Thymus (tissue), 11 donors: ENCODE measurements at regions not wholly inside any gene's neighbourhood (a gene's known extent, or its start where the extent isn't known, plus 50 kb on each side); places are given as distances from the start of the nearest gene placed in this dataset.

Source experiments
- DNase-seq, 9 donors: peaks; one replicate each; pipeline ENCODE4 v3.0.0-alpha.2; 2013; ENCODE audit warnings: low spot score in 9 of 9, low read depth in 6 of 9, missing footprints in 1 of 9
- H3K27ac ChIP-seq, 2 donors: one replicate each; pipeline ENCODE4 v1.5.1; 2013; ENCODE audit warnings: control low read depth in 1 of 2, low read depth in 1 of 2, low read length in 1 of 2, mild to moderate bottlenecking in 1 of 2, moderate library complexity in 1 of 2
- H3K27me3 ChIP-seq, 2 donors: one replicate each; pipeline ENCODE4 v1.5.1; 2013; ENCODE audit warnings: low read length in 1 of 2; ENCODE audit not compliant: control insufficient read depth in 2 of 2, insufficient read depth in 1 of 2
- H3K36me3 ChIP-seq, 2 donors: one replicate each; pipeline ENCODE4 v1.5.1; 2013; ENCODE audit warnings: low read length in 1 of 2, mild to moderate bottlenecking in 1 of 2, moderate library complexity in 1 of 2; ENCODE audit not compliant: control insufficient read depth in 2 of 2, insufficient read depth in 2 of 2
- H3K4me1 ChIP-seq, 2 donors: one replicate each; pipeline ENCODE4 v1.5.1; 2013; ENCODE audit warnings: low read length in 2 of 2; ENCODE audit not compliant: control insufficient read depth in 2 of 2, insufficient read depth in 2 of 2
- H3K4me3 ChIP-seq, 2 donors: one replicate each; pipeline ENCODE4 v1.5.1; 2013; ENCODE audit warnings: low read length in 2 of 2, control low read depth in 1 of 2, mild to moderate bottlenecking in 1 of 2
- H3K9me3 ChIP-seq, 2 donors: one replicate each; pipeline ENCODE4 v1.5.1; 2013; ENCODE audit warnings: low read length in 1 of 2, mild to moderate bottlenecking in 1 of 2; ENCODE audit not compliant: control insufficient read depth in 2 of 2, insufficient read depth in 1 of 2
- WGBS: extraction: QIAGEN DNeasy Blood & Tissue Kit; methylation state at CpG from one replicate; pipeline ENCODE4 v1.1.7; 2013; 5-methylcytosine and 5-hydroxymethylcytosine counted together
- donor health status: healthy.

DNA sequence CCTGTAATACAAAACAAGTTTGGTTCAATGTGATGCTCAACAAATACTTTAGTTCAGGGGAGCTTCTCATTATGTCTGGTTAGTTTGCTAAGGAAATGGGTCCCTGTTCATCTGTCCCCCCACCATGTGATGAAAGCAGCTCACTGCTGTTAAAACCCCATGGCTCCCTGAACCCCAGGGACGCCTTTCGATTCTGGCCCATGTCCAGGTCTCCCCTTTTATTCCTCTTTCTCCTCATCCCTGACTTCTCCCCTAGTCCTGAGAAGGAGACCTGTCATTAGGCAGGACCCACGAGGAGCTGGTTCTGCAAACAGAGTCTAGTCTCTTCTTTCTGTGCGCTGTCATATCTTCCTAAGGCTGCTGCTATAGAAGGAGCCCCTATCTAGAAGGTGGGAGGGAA, 213.3 kb upstream of the OSR1 start:
- 87% methylated on average over 4 of the region's 4 CpGs for WGBS
- Histone ChIP-seq H3K4me3 (no peak overlapping the region), H3K4me1 (no peaks in the 10 kb centered on the region)

DNA sequence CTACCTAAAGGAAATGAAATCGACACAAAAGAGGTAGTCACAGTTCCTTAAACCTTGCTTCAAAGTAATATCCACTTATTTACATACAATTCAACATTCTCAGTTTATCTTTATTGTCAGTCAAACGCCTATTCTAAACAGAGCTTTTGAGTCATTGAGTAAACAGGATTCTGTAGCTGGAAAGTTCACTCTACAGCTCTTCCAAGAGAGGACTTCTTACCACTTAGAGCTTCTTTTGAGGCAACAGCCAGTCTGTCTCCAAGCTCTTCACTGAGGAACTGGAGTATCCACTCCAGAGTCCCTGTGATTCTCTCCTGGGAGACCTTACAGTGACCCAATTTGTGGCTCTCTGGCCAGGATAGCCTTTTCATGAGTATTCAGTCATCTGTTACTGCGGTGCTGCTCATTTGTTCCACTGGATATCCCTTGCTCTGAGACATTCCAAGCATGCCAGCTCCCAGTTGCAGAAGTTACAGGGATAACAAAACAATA, 210.9 kb upstream of the OSR1 start:
- no peaks in the 10 kb centered on the region for H3K27me3 ChIP-seq
- DNase-seq, result no peak
- no peak overlapping the region for H3K27ac ChIP-seq
- H3K4me1 ChIP-seq, result no peaks in the 10 kb centered on the region
- H3K4me3 ChIP-seq, result no peak overlapping the region
- no peaks in the 10 kb centered on the region for H3K9me3 ChIP-seq
- 57% methylated on average over 3 of the region's 3 CpGs for WGBS
- no peaks in the 10 kb centered on the region for H3K36me3 ChIP-seq

More for the DNA sequence above, 213.3 kb upstream of the OSR1 start:
- H3K27ac ChIP-seq, result no peak overlapping the region
- no peaks in the 10 kb centered on the region for H3K27me3 ChIP-seq
- DNase-seq, result no peak
- H3K9me3 ChIP-seq, result no peaks in the 10 kb centered on the region
- no peaks in the 10 kb centered on the region for H3K36me3 ChIP-seq

DNA sequence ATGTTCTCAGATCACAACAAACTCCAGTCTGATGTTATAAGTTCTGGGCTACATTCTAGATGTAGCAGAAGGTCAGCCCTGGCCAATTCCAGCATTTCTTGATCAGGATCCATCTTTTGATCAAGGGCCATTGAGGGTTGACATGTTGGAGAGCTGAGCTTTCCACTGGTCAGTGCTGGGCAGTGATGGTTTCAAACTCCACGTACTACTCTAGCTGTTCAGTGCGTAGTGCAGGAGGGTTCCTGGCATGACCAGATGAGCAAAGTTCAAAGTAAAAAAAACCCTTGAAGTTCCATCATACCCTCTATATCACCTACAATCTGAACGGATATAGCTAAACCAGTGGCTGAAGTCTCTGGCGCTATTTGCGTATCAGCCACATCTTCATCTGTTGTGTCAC, 210.4 kb upstream of the OSR1 start:
- no peaks in the 10 kb centered on the region for H3K4me1 ChIP-seq
- WGBS, result 97% methylated on average over 5 of the region's 5 CpGs
- no peaks in the 10 kb centered on the region for H3K27me3 ChIP-seq
- H3K27ac ChIP-seq, result no peak overlapping the region
- no peaks in the 10 kb centered on the region for H3K9me3 ChIP-seq
- no peaks in the 10 kb centered on the region for H3K36me3 ChIP-seq
- DNase-seq, result no peak
- H3K4me3 ChIP-seq, result no peak overlapping the region

DNA sequence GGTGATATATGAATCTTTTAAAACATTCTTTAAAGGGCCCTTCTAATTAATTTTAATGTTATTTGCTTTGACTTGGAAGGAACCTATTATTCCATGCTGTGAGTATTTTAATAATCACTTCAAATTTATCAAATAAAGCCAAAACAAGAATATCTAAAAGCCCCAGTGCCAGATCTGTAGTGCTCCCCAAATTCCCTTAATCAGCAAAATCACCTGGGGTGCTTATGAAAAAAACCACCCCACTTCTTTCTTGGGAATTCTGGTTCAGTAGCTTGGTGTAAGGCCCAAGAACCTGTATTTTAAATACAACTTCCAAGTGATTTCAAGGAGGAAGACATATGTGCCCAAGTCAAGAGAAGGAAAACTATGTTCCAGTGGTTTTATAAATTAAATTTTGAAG, 202.4 kb upstream of the OSR1 start:
- H3K4me1 ChIP-seq, result no peaks in the 10 kb centered on the region
- H3K36me3 ChIP-seq, result no peaks in the 10 kb centered on the region
- H3K4me3 ChIP-seq, result no peak overlapping the region
- no peak for DNase-seq
- H3K27ac ChIP-seq, result no peak overlapping the region
- H3K9me3 ChIP-seq, result no peaks in the 10 kb centered on the region
- no peaks in the 10 kb centered on the region for H3K27me3 ChIP-seq

DNA sequence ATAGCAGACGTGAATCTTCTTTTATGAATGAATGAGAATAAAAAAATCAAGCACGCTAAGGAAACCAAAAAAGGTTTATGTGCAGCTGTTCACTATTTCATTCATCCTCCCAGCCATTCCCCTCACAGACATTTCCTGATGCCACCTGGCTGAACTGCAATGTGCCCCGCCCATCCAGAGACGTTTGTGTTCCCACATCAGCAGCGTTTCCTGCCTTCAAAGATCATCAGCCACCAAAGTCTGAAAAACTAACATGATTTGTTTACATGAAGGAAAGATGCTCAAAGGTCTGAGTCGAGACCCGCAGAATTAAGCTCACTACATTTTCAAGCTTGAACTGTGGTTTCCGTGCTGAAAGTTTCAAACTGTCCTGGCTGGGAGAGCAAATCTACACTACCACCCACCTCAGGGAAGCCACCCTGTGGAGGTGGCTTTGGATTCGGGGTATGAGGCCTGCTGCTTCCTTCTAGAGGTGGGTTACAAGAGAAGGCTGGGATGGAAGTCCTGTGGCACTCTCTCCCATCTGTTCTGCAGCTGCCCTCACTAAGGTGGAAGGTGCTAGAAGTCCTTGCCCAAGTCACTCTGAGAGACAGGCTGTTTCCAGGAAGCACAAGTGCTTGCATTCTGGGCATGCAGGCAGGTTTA, 201.3 kb upstream of the OSR1 start:
- WGBS, result 29% methylated on average over 9 of the region's 9 CpGs

DNA sequence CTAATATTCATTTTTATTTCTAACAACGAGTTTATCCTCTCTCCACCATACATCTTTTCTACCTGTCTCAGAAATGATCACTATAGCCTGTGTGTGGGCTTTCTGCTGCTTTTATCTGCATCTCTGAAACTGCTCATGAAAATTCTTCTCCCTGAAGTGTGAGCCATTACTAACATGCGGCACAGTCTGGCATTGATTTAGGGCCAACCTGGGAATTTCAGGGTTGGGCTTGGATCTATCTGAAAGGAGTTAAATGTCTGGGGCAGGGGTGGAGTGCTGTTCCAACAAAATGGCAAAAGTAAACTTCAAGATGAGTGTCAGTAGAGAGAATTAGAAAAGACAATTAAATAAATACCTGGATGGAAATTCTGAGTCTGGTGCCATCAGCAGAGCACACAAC, 198.2 kb upstream of the OSR1 start:
- H3K4me3 ChIP-seq, result no peak overlapping the region

More for the DNA sequence above, 201.3 kb upstream of the OSR1 start:
- Histone ChIP-seq H3K27ac (no peak overlapping the region), H3K9me3 (no peaks in the 10 kb centered on the region), H3K27me3 (no peaks in the 10 kb centered on the region), H3K4me3 (no peak overlapping the region), H3K4me1 (no peaks in the 10 kb centered on the region), H3K36me3 (no peaks in the 10 kb centered on the region)
- DNase-seq, result peak in 5 of 9 donors; percentile 4 to 55 (median 9)

DNA sequence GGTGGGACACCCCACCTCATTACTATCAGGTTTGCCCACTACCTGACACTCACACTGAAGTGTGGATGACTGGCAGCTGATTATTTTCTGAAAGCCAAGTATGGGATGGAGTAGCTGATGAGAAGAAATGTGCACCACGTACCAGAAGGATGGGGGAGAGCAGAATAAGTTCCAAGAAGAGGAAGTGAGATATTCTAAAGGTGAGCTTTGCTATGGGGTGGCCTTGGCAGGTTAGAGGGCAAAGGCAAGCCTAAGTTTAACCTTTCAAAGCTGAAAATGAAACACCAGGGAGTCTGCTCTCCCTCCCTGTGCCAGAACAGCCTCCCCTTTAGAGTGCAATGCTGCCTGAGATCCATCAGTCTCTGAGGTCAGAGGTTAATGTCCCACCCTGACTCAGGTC, 196.1 kb upstream of the OSR1 start:
- no peak for DNase-seq
- H3K4me1 ChIP-seq, result no peaks in the 10 kb centered on the region
- no peaks in the 10 kb centered on the region for H3K9me3 ChIP-seq
- H3K4me3 ChIP-seq, result no peak overlapping the region
- WGBS, result 60% methylated on average over 1 of the region's 1 CpG
- no peak overlapping the region for H3K27ac ChIP-seq
- H3K27me3 ChIP-seq, result no peaks in the 10 kb centered on the region
- H3K36me3 ChIP-seq, result no peaks in the 10 kb centered on the region

More for the DNA sequence above, 198.2 kb upstream of the OSR1 start:
- no peaks in the 10 kb centered on the region for H3K9me3 ChIP-seq
- DNase-seq, result no peak
- H3K27ac ChIP-seq, result no peak overlapping the region
- 87% methylated on average over 2 of the region's 2 CpGs for WGBS
- no peaks in the 10 kb centered on the region for H3K36me3 ChIP-seq
- no peaks in the 10 kb centered on the region for H3K4me1 ChIP-seq
- H3K27me3 ChIP-seq, result no peaks in the 10 kb centered on the region

DNA sequence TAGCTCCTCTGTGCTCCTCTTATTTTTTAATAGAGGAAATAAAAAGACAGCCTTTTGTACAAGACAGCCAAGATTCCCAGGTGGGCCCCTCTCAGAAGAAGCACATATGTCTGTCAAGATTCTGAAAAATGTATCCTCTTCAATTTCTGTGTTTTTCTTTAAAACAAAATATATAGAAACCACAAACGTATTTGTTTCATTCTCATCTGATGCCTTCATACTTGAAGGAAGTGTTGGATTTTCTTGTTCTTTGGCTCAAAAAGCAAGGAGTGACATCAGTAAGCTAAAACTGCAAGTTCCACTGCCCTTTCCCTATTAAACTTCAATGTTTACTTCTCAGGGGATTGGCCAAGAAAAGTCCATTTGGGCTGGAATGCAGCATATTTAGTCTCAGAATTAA, 193.8 kb upstream of the OSR1 start:
- Histone ChIP-seq H3K27ac (no peak overlapping the region), H3K9me3 (peaks cover 0 to 4% of the 10 kb centered on the region in 2 donors), H3K4me3 (no peak overlapping the region), H3K36me3 (no peaks in the 10 kb centered on the region), H3K27me3 (no peaks in the 10 kb centered on the region), H3K4me1 (no peaks in the 10 kb centered on the region)
- DNase-seq, result no peak
- 79% methylated on average over 1 of the region's 1 CpG for WGBS

DNA sequence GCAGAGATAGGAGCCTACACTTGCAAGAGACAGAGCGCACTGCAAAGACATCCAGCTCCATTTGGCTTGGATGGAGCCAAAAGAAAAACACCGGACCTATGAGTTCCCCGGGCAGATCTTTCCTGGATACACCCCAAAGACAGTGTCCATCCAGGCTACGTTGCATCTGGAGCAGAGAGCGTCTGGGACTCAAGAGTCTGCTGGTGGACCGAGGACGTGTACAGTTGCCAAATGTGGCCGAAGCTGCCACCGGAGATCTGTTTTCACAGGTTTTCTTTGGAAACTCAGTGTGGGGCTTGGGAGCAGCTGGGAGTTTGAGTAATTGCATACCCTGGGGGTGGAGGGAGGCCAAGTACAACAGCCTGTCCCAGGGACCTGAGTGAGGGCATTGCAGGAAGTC, 192.3 kb upstream of the OSR1 start:
- no peak overlapping the region for H3K27ac ChIP-seq
- no peaks in the 10 kb centered on the region for H3K4me1 ChIP-seq
- no peaks in the 10 kb centered on the region for H3K27me3 ChIP-seq
- H3K36me3 ChIP-seq, result no peaks in the 10 kb centered on the region
- WGBS, result 88% methylated on average over 9 of the region's 9 CpGs
- DNase-seq, result no peak
- H3K4me3 ChIP-seq, result no peak overlapping the region
- H3K9me3 ChIP-seq, result peaks cover 0 to 4% of the 10 kb centered on the region in 2 donors
